Thoracic aorta (tissue), 2 donors: ENCODE measurements at regions not wholly inside any gene's neighbourhood (a gene's known extent, or its start where the extent isn't known, plus 50 kb on each side); places are given as distances from the start of the nearest gene placed in this dataset.

Experiments used
- ATAC-seq: fragments of 150-250 bp; one replicate; pipeline ENCODE4 v1.8.0; 2017; ENCODE audit warnings: low read depth; ENCODE audit not compliant: insufficient number of reproducible peaks, low FRiP score
- DNase-seq: peaks from one replicate; pipeline ENCODE4 v3.0.0-alpha.2; 2020; ENCODE audit warnings: low spot score
- H3K27ac ChIP-seq, 2 donors: fragments of 200-600 bp; sonication (generic); 1 replicate in 1 of 2; 2 replicates in 1 of 2; pipeline ENCODE4 v1.5.1; 2016; ENCODE audit warnings: mild to moderate bottlenecking in 2 of 2, moderate library complexity in 2 of 2
- H3K27me3 ChIP-seq: fragments of 200-600 bp; sonication (generic); replicated peaks from 2 replicates; pipeline ENCODE4 v1.6.0; 2016; ENCODE audit warnings: mild to moderate bottlenecking; ENCODE audit not compliant: insufficient read depth
- H3K36me3 ChIP-seq: fragments of 200-600 bp; sonication (generic); one replicate; pipeline ENCODE4 v1.5.1; 2016
- H3K4me1 ChIP-seq, 2 donors: fragments of 200-600 bp; sonication (generic); 1 replicate in 1 of 2; 2 replicates in 1 of 2; pipeline versions ENCODE4 v1.5.1 to v1.6.0; 2016; ENCODE audit warnings: low read depth in 2 of 2, mild to moderate bottlenecking in 1 of 2; ENCODE audit not compliant: control insufficient read depth in 1 of 2
- H3K4me3 ChIP-seq: fragments of 200-600 bp; sonication (generic); 2 replicates; pipeline ENCODE4 v1.5.1; 2016; ENCODE audit warnings: mild to moderate bottlenecking
- H3K9me3 ChIP-seq: fragments of 200-600 bp; sonication (generic); 2 replicates; pipeline ENCODE4 v1.5.1; 2016
- TF ChIP-seq, protein P1 (sequence below): fragments of 200-600 bp; sonication (generic); IDR thresholded peaks from one replicate; pipeline ENCODE4 v1.5.1; 2019; ENCODE audit warnings: antibody characterized with exemption

DNA sequence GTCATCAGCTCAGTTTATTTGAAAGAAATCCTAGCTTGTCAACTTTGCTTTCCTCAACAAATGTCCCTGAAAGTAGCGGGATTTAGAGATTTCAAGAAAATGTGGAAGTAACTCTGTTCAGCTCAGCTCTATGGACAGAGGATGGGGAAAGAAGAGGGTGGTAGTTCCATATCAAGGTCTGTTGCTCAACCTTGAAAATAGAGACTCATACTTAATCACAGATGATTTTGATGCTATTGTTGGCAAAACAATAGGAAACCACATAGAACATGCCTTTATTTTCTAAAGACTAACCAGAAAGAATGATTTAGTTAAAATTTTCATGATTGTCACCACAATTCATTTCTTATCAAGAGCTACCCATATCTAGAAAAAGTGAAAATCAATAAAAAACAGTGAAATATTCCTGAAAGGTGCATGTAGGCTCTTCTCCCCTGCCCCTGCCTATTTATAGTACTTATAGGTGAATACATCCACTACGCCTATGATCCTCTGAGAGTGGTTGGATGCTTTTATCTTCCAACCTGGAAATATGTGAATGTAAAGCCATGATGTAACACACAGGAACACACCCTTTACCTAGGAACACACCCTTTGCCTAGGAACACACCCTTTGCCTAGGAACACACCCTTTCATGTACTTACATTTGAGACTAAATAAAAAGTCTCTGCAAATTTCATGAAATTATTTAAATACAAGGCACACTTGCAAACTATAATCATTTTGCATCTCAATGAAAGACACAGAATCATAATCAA is 65.8 kb downstream of the ETAA1 start:
- ATAC-seq: no peak
- DNase-seq: no peak
- no peaks in the 10 kb centered on the region for H3K4me1 ChIP-seq
- no peaks in the 10 kb centered on the region for H3K9me3 ChIP-seq
- H3K27ac ChIP-seq: no peak overlapping the region
- no peaks in the 10 kb centered on the region for H3K36me3 ChIP-seq
- no peaks in the 10 kb centered on the region for H3K27me3 ChIP-seq
- TF ChIP-seq, protein P1, sequence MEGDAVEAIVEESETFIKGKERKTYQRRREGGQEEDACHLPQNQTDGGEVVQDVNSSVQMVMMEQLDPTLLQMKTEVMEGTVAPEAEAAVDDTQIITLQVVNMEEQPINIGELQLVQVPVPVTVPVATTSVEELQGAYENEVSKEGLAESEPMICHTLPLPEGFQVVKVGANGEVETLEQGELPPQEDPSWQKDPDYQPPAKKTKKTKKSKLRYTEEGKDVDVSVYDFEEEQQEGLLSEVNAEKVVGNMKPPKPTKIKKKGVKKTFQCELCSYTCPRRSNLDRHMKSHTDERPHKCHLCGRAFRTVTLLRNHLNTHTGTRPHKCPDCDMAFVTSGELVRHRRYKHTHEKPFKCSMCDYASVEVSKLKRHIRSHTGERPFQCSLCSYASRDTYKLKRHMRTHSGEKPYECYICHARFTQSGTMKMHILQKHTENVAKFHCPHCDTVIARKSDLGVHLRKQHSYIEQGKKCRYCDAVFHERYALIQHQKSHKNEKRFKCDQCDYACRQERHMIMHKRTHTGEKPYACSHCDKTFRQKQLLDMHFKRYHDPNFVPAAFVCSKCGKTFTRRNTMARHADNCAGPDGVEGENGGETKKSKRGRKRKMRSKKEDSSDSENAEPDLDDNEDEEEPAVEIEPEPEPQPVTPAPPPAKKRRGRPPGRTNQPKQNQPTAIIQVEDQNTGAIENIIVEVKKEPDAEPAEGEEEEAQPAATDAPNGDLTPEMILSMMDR: no peak
- H3K4me3 ChIP-seq: no peak overlapping the region

DNA sequence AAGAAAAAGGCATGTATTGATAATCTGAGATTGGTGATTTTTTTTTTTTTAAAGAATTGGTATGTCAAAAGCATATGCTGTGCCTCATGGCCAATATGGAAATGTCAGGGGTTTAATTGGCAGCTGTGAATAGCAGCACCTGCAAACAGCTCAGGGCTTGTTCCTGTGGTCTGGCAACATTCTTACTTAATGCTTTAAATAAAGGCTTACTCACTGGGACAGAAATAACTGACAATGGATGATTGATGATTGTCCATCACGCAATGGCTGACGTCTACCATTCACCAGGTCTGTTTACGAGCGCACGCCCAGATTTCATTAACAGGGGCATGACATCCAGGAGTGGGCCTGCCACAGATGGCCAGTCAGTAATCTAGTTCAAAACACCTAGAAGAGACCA is 66.7 kb downstream of the ETAA1 start:
- H3K27me3 ChIP-seq: no peaks in the 10 kb centered on the region
- no peaks in the 10 kb centered on the region for H3K9me3 ChIP-seq
- H3K36me3 ChIP-seq: no peaks in the 10 kb centered on the region
- no peak overlapping the region for H3K4me3 ChIP-seq
- no peaks in the 10 kb centered on the region for H3K4me1 ChIP-seq
- no peak for DNase-seq
- ATAC-seq: no peak
- H3K27ac ChIP-seq: no peak overlapping the region
- TF ChIP-seq, protein P1: no peak

DNA sequence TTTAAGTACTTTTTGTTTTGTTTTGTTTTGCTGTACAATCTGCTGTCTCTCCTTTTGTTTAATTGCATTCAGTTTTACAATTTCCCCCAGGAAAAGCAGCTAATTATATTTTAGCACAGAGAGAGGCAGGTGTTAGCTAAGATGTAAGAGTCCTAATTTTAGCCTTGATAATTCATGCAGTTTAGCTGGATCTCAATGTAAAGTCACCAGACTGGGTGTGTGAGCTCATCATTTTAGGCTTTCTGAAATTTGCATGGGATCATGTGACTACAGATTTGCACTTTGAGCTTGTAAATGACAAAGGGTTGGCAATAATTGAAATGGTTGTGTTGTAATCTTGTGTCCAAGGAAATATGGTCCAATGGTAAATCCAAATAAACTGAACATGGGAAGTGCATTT is 68.5 kb downstream of the ETAA1 start:
- TF ChIP-seq, protein P1: no peak
- Histone ChIP-seq H3K4me1 (no peaks in the 10 kb centered on the region), H3K27me3 (no peaks in the 10 kb centered on the region), H3K9me3 (no peaks in the 10 kb centered on the region), H3K27ac (no peak overlapping the region), H3K4me3 (no peak overlapping the region), H3K36me3 (no peaks in the 10 kb centered on the region)
- DNase-seq: no peak
- no peak for ATAC-seq

DNA sequence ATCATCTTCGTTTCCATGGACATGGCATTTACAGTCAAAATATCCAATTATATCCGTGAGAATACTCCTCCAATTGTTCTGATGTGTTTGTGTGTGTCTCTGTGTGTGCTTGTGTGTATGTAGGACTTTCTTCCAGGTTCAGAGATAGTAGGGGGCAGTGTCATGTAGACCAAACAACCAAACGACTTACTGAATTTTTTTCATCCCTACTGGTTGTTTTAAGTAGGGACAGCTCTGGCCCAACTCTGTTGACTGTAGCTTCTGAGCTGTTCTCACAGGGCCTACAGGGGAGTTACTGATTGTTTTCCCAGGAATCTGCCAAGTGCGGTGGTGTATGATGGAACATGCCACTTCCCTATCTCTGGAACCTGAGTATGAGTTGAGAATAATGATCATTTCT is 69.6 kb downstream of the ETAA1 start:
- DNase-seq (no peak), ATAC-seq (no peak)
- Histone ChIP-seq H3K9me3 (no peaks in the 10 kb centered on the region), H3K27me3 (no peaks in the 10 kb centered on the region), H3K36me3 (no peaks in the 10 kb centered on the region), H3K27ac (no peak overlapping the region), H3K4me1 (no peaks in the 10 kb centered on the region), H3K4me3 (no peak overlapping the region)
- TF ChIP-seq, protein P1: no peak

DNA sequence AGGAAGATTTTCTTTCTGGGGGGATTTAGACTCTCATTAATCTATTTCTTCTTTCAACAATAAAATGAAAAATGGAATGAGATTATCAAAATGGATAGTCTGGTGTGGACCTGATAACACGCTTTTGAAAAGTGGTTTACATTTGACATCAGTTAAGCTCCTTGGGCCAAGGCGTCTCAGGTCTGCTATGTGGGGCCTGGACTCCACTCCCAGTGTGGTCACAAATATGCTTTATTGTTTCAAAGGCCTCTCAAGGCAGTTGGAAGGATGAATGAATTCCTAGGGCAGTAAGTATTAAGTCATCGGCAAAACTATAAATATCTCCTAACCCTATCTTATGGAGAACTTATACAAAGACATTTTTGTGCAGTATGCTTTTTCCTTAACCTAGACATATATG is 74.5 kb downstream of the ETAA1 start:
- Histone ChIP-seq H3K4me1 (no peaks in the 10 kb centered on the region), H3K27ac (no peak overlapping the region), H3K9me3 (no peaks in the 10 kb centered on the region), H3K4me3 (no peak overlapping the region), H3K27me3 (no peaks in the 10 kb centered on the region), H3K36me3 (no peaks in the 10 kb centered on the region)
- DNase-seq (no peak), ATAC-seq (no peak)
- TF ChIP-seq, protein P1: no peak
